NCI-H1092 (cell line): ENCODE measurements at regions not wholly inside any gene's neighbourhood (a gene's known extent, or its start where the extent isn't known, plus 50 kb on each side); places are given as distances from the start of the nearest gene placed in this dataset.

ENCODE experiments used
- DNase-seq: peaks from one replicate; lab custom pipeline; 2025; lab: John Stamatoyannopoulos, UW

GRCh38 chr6:91383207-91383606, 796.3 kb upstream of the MAP3K7 start:
- DNase-seq: no peak

GRCh38 chr6:91376686-91377085, 789.8 kb upstream of the MAP3K7 start:
- peak; percentile 77 for DNase-seq

GRCh38 chr6:91366781-91367180, 779.9 kb upstream of the MAP3K7 start:
- DNase-seq: no peak

- no peak for DNase-seq
These were observed 772.1 kb upstream of the MAP3K7 start for GRCh38 chr6:91358986-91359385.

GRCh38 chr6:91352878-91353277, 766.0 kb upstream of the MAP3K7 start:
- DNase-seq: no peak

- DNase-seq: no peak
These were observed 765.4 kb upstream of the MAP3K7 start for GRCh38 chr6:91352321-91352720.

GRCh38 chr6:91350146-91350908, 763.5 kb upstream of the MAP3K7 start:
- no peak for DNase-seq

- no peak for DNase-seq
These were observed 754.6 kb upstream of the MAP3K7 start for GRCh38 chr6:91341473-91341872.

GRCh38 chr6:91340896-91341395, 754.1 kb upstream of the MAP3K7 start:
- DNase-seq: no peak

- no peak for DNase-seq
These were observed 751.1 kb upstream of the MAP3K7 start for GRCh38 chr6:91337967-91338366.

GRCh38 chr6:91330896-91331295, 744.0 kb upstream of the MAP3K7 start:
- DNase-seq: no peak

GRCh38 chr6:91328241-91328640, 741.4 kb upstream of the MAP3K7 start:
- DNase-seq: no peak

GRCh38 chr6:91324711-91325110, 737.8 kb upstream of the MAP3K7 start:
- no peak for DNase-seq

- DNase-seq: no peak
These were observed 731.1 kb upstream of the MAP3K7 start for GRCh38 chr6:91317984-91318383.

GRCh38 chr6:91317247-91317835, 730.5 kb upstream of the MAP3K7 start:
- DNase-seq: no peak

- no peak for DNase-seq
These were observed 723.3 kb upstream of the MAP3K7 start for GRCh38 chr6:91310178-91310577.

- DNase-seq: no peak
These were observed 718.9 kb upstream of the MAP3K7 start for GRCh38 chr6:91305755-91306154.

- DNase-seq: no peak
These were observed 717.6 kb upstream of the MAP3K7 start for GRCh38 chr6:91304521-91304920.

GRCh38 chr6:91303326-91303725, 716.5 kb upstream of the MAP3K7 start:
- no peak for DNase-seq

GRCh38 chr6:91299544-91300491, 712.9 kb upstream of the MAP3K7 start:
- DNase-seq: no peak

GRCh38 chr6:91298543-91299145, 711.8 kb upstream of the MAP3K7 start:
- DNase-seq: no peak

- no peak for DNase-seq
These were observed 706.5 kb upstream of the MAP3K7 start for GRCh38 chr6:91293395-91293794.
